WTC11 (cell line): ENCODE measurements at regions not wholly inside any gene's neighbourhood (a gene's known extent, or its start where the extent isn't known, plus 50 kb on each side); places are given as distances from the start of the nearest gene placed in this dataset.
"Not testable (repeated sequence)": the region's sequence is repeated elsewhere in the genome, so short reads cannot be mapped to it uniquely, and the experiment has no call there.

Source experiments
- ATAC-seq: fragments of 200-7000 bp; cut with Tn5 transposase; 2 replicates; pipeline ENCODE4 v1.10.0; 2021; ENCODE audit warnings: mild to moderate bottlenecking, moderate library complexity
- CTCF ChIA-PET: fragments of 300-600 bp; sonication (Branson Sonifier 250); formaldehyde crosslinking; loops from one replicate; lab custom pipeline; 2021; ENCODE audit warnings: antibody characterized with exemption; lab: Charles Lee
- POLR2A ChIA-PET: fragments of 350-600 bp; sonication (Branson Sonifier 250); formaldehyde crosslinking; loops from one replicate; lab custom pipeline; 2021; ENCODE audit warnings: antibody characterized with exemption; lab: Charles Lee
- DNase-seq: peaks from one replicate; pipeline ENCODE4 v3.0.0; 2021; ENCODE audit warnings: low spot score
- H3K27ac Mint-ChIP-seq: 2 replicates; pipeline ENCODE4 v1.8.0; 2021; ENCODE audit warnings: mixed read lengths
- H3K27me3 Mint-ChIP-seq: 2 replicates; pipeline ENCODE4 v1.8.0; 2021; ENCODE audit warnings: low read depth, mild to moderate bottlenecking, moderate library complexity, mixed read lengths
- H3K36me3 Mint-ChIP-seq: 2 replicates; pipeline ENCODE4 v1.8.0; 2021; ENCODE audit warnings: mixed read lengths
- H3K4me1 Mint-ChIP-seq: 2 replicates; pipeline ENCODE4 v1.8.0; 2022; ENCODE audit warnings: mixed read lengths
- H3K4me3 Mint-ChIP-seq: 2 replicates; pipeline ENCODE4 v1.8.0; 2021; ENCODE audit warnings: mild to moderate bottlenecking, moderate library complexity, mixed read lengths
- H3K9me3 Mint-ChIP-seq: 2 replicates; pipeline ENCODE4 v1.8.0; 2021; ENCODE audit warnings: mixed read lengths
- ARID4B ChIP-seq: sonication (generic); formaldehyde crosslinking; IDR thresholded peaks from 2 replicates; pipeline ENCODE4 v1.8.0; 2023; ENCODE audit warnings: missing genetic modification reagents, mild to moderate bottlenecking, borderline replicate concordance
- CBFB ChIP-seq: sonication (generic); formaldehyde crosslinking; IDR thresholded peaks from 2 replicates; pipeline ENCODE4 v1.8.1; 2022; ENCODE audit warnings: mild to moderate bottlenecking, low read depth, missing genetic modification reagents
- ELF4 ChIP-seq: sonication (generic); formaldehyde crosslinking; IDR thresholded peaks from 2 replicates; pipeline ENCODE4 v1.8.1; 2022; ENCODE audit warnings: low read depth, mild to moderate bottlenecking, moderate library complexity, missing genetic modification reagents
- FOXJ3 ChIP-seq: sonication (generic); formaldehyde crosslinking; IDR thresholded peaks from 2 replicates; pipeline ENCODE4 v1.9.0; 2021; ENCODE audit warnings: missing genetic modification reagents, mild to moderate bottlenecking, borderline replicate concordance
- GRHL2 ChIP-seq: fragments of 250-450 bp; sonication (Bioruptor Pico); IDR thresholded peaks from 2 replicates; pipeline ENCODE4 v1.8.0; 2022; ENCODE audit warnings: mild to moderate bottlenecking, moderate library complexity; ENCODE audit not compliant: insufficient replicate concordance, severe bottlenecking
- GTF2I ChIP-seq: fragments of 250-450 bp; sonication (Bioruptor Pico); conservative IDR thresholded peaks from 2 replicates; pipeline ENCODE4 v1.4.0; 2021; ENCODE audit warnings: mild to moderate bottlenecking
- HMGA2 ChIP-seq: fragments of 250-450 bp; sonication (Bioruptor Pico); IDR thresholded peaks from 2 replicates; pipeline ENCODE4 v1.4.0; 2021; ENCODE audit warnings: mild to moderate bottlenecking, moderate library complexity
- JAZF1 ChIP-seq: fragments of 250-450 bp; sonication (Bioruptor Pico); IDR thresholded peaks from 2 replicates; pipeline ENCODE4 v1.9.0; 2021; ENCODE audit warnings: moderate library complexity, mild to moderate bottlenecking, inconsistent platforms
- JUN ChIP-seq: sonication (generic); formaldehyde crosslinking; IDR thresholded peaks from 2 replicates; pipeline ENCODE4 v1.8.0; 2023; ENCODE audit warnings: mild to moderate bottlenecking, missing genetic modification reagents
- MLX ChIP-seq: sonication (generic); formaldehyde crosslinking; IDR thresholded peaks from 2 replicates; pipeline ENCODE4 v1.8.1; 2023; ENCODE audit warnings: mild to moderate bottlenecking, missing genetic modification reagents, moderate library complexity
- NFATC4 ChIP-seq: fragments of 250-450 bp; sonication (Bioruptor Pico); IDR thresholded peaks from 2 replicates; pipeline ENCODE4 v1.9.0; 2021; ENCODE audit warnings: mild to moderate bottlenecking
- NFE2L1 ChIP-seq: sonication (generic); formaldehyde crosslinking; IDR thresholded peaks from 2 replicates; pipeline ENCODE4 v1.8.1; 2023; ENCODE audit warnings: missing genetic modification reagents
- NR1H2 ChIP-seq: sonication (generic); formaldehyde crosslinking; IDR thresholded peaks from 2 replicates; pipeline ENCODE4 v1.9.0; 2021; ENCODE audit warnings: mild to moderate bottlenecking, moderate library complexity, missing genetic modification reagents
- SOX15 ChIP-seq: fragments of 250-450 bp; sonication (Bioruptor Pico); IDR thresholded peaks from 2 replicates; pipeline ENCODE4 v1.9.0; 2021; ENCODE audit warnings: mild to moderate bottlenecking
- SP1 ChIP-seq: sonication (generic); formaldehyde crosslinking; conservative IDR thresholded peaks from 2 replicates; pipeline ENCODE4 v1.8.1; 2022; ENCODE audit warnings: missing genetic modification reagents
- TCF7 ChIP-seq: sonication (generic); formaldehyde crosslinking; IDR thresholded peaks from 2 replicates; pipeline ENCODE4 v1.8.0; 2022; ENCODE audit warnings: mild to moderate bottlenecking, low read depth, missing genetic modification reagents, moderate library complexity
- TEAD4 ChIP-seq: sonication (generic); formaldehyde crosslinking; IDR thresholded peaks from 2 replicates; pipeline ENCODE4 v1.8.0; 2022; ENCODE audit warnings: mild to moderate bottlenecking, missing genetic modification reagents
- ZNF121 ChIP-seq: sonication (generic); formaldehyde crosslinking; IDR thresholded peaks from 2 replicates; pipeline ENCODE4 v1.8.0; 2023; ENCODE audit warnings: missing genetic modification reagents
- ZNF232 ChIP-seq: sonication (generic); formaldehyde crosslinking; IDR thresholded peaks from 2 replicates; pipeline ENCODE4 v1.8.0; 2022; ENCODE audit warnings: mild to moderate bottlenecking, missing genetic modification reagents
- ZNF396 ChIP-seq: fragments of 250-450 bp; sonication (Bioruptor Pico); IDR thresholded peaks from 2 replicates; pipeline ENCODE4 v1.8.0; 2021; ENCODE audit warnings: mild to moderate bottlenecking, moderate library complexity, borderline replicate concordance
- ZNF423 ChIP-seq: fragments of 250-450 bp; sonication (Bioruptor Pico); IDR thresholded peaks from 2 replicates; pipeline ENCODE4 v2.1.2; 2022; ENCODE audit warnings: mild to moderate bottlenecking, moderate library complexity
- ZNF671 ChIP-seq: fragments of 250-450 bp; sonication (Bioruptor Pico); IDR thresholded peaks from 2 replicates; pipeline ENCODE4 v1.8.0; 2021; ENCODE audit warnings: mild to moderate bottlenecking
- TF ChIP-seq, protein P1 (sequence below): sonication (generic); formaldehyde crosslinking; IDR thresholded peaks from 2 replicates; pipeline ENCODE4 v1.8.0; 2022; ENCODE audit warnings: mild to moderate bottlenecking, missing genetic modification reagents
- TF ChIP-seq, protein P2 (sequence below): fragments of 200-600 bp; IDR thresholded peaks from 2 replicates; pipeline ENCODE4 v1.8.0; 2022; ENCODE audit warnings: antibody characterized with exemption
- TF ChIP-seq, protein P3 (sequence below): sonication (generic); formaldehyde crosslinking; IDR thresholded peaks from 2 replicates; pipeline ENCODE4 v1.8.1; 2022; ENCODE audit warnings: low read depth, missing genetic modification reagents, borderline replicate concordance
- TF ChIP-seq, protein P4 (sequence below): sonication (generic); formaldehyde crosslinking; IDR thresholded peaks from 2 replicates; pipeline ENCODE4 v1.8.0; 2022; ENCODE audit warnings: mild to moderate bottlenecking, missing genetic modification reagents

DNA sequence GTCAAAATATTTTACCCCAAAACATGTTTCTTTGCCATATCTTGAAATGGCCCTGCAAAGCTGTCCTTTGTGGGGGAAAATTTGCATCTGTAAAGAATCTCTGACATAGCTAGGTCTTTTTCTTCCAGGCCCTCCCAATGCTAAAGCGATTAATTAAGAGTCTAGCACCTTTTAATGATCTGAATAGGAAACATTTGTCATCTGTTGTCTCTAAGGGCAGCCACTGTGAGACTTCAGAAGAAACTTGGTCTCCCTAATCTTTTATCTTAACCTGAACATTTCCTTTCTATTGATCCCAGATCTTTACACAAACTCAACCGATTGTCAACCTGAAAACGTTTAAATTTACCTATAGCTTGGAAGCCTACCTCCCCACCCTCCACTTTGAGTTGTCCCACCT, 731.6 kb upstream of the AUTS2 start:
- ChIA-PET CTCF (interaction anchor here (1.4 kb wide), 1 partner anchor 19 kb away, joined by 5 read pairs; no protein-coding TSS in a partner anchor), POLR2A (interaction anchor here (0.6 kb wide), 1 partner anchor 280 kb away, joined by 3 read pairs; no protein-coding TSS in a partner anchor)
- Mint-ChIP-seq H3K9me3 (peaks cover 27% of the 10 kb centered on the region), H3K4me1 (peaks cover 30% of the 10 kb centered on the region), H3K27ac (peak overlapping the region; percentile 83)
- not testable (repeated sequence) for H3K4me3 Mint-ChIP-seq, ATAC-seq, H3K27me3 Mint-ChIP-seq, DNase-seq, H3K36me3 Mint-ChIP-seq

- Mint-ChIP-seq H3K36me3 (no peaks in the 10 kb centered on the region), H3K4me1 (peaks cover 30% of the 10 kb centered on the region), H3K9me3 (peaks cover 35% of the 10 kb centered on the region), H3K27me3 (peaks cover 5% of the 10 kb centered on the region), H3K27ac (no peak overlapping the region), H3K4me3 (no peak overlapping the region)
- POLR2A ChIA-PET: no interaction called here
- DNase-seq (no peak), ATAC-seq (no peak)
- TF ChIP-seq ELF4 (no peak), GRHL2 (CRISPR knock-in tag) (no peak), ZNF232 (CRISPR knock-in tag) (no peak), ZNF671 (CRISPR knock-in tag) (no peak), NR1H2 (CRISPR knock-in tag) (no peak), SP1 (CRISPR knock-in tag) (no peak), NFATC4 (no peak), FOXJ3 (CRISPR knock-in tag) (no peak)
- CTCF ChIA-PET: no interaction called here
Measured at GRCh38 chr7:68868978-68869377, 729.3 kb upstream of the AUTS2 start.

DNA sequence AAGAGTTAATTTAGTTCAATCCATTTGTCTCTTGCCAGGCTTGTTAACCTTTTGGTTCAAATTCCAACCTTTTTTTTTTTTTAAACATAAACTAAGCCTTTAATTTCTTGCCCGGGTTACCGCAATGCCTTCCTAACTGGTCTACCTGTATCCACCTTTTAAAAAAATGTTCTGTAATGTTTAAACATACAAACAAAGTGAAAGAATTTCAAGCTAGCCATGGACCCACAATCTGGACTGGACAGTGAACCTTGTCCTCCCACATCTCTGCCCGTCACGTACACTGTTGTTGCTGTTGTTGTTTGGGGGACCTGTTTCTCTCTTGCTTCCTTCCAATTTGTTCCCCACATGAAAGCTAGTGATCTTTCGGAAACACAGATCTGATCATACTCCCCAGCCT, 724.7 kb upstream of the AUTS2 start:
- CTCF ChIA-PET: no interaction called here
- Mint-ChIP-seq H3K9me3 (peaks cover 24% of the 10 kb centered on the region), H3K4me1 (peaks cover 3% of the 10 kb centered on the region), H3K4me3 (no peak overlapping the region), H3K36me3 (no peaks in the 10 kb centered on the region), H3K27ac (no peak overlapping the region; the same call in 1 of the 2 replicates)
- no peak for DNase-seq
- no peak for TF ChIP-seq SOX15
- no peak for TF ChIP-seq ZNF423 (CRISPR knock-in tag)
- TF ChIP-seq, protein P1, sequence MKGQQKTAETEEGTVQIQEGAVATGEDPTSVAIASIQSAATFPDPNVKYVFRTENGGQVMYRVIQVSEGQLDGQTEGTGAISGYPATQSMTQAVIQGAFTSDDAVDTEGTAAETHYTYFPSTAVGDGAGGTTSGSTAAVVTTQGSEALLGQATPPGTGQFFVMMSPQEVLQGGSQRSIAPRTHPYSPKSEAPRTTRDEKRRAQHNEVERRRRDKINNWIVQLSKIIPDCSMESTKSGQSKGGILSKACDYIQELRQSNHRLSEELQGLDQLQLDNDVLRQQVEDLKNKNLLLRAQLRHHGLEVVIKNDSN: no peak
- TF ChIP-seq, protein P2, sequence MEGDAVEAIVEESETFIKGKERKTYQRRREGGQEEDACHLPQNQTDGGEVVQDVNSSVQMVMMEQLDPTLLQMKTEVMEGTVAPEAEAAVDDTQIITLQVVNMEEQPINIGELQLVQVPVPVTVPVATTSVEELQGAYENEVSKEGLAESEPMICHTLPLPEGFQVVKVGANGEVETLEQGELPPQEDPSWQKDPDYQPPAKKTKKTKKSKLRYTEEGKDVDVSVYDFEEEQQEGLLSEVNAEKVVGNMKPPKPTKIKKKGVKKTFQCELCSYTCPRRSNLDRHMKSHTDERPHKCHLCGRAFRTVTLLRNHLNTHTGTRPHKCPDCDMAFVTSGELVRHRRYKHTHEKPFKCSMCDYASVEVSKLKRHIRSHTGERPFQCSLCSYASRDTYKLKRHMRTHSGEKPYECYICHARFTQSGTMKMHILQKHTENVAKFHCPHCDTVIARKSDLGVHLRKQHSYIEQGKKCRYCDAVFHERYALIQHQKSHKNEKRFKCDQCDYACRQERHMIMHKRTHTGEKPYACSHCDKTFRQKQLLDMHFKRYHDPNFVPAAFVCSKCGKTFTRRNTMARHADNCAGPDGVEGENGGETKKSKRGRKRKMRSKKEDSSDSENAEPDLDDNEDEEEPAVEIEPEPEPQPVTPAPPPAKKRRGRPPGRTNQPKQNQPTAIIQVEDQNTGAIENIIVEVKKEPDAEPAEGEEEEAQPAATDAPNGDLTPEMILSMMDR: no peak
- no peak for TF ChIP-seq TEAD4 (CRISPR knock-in tag)
- no peak for TF ChIP-seq TCF7 (CRISPR knock-in tag)
- TF ChIP-seq, protein P3, sequence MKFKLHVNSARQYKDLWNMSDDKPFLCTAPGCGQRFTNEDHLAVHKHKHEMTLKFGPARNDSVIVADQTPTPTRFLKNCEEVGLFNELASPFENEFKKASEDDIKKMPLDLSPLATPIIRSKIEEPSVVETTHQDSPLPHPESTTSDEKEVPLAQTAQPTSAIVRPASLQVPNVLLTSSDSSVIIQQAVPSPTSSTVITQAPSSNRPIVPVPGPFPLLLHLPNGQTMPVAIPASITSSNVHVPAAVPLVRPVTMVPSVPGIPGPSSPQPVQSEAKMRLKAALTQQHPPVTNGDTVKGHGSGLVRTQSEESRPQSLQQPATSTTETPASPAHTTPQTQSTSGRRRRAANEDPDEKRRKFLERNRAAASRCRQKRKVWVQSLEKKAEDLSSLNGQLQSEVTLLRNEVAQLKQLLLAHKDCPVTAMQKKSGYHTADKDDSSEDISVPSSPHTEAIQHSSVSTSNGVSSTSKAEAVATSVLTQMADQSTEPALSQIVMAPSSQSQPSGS (CRISPR knock-in tag): no peak
- TF ChIP-seq, protein P4, sequence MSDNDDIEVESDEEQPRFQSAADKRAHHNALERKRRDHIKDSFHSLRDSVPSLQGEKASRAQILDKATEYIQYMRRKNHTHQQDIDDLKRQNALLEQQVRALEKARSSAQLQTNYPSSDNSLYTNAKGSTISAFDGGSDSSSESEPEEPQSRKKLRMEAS (CRISPR knock-in tag): no peak
- TF ChIP-seq NFE2L1: no peak
- no peak for TF ChIP-seq ARID4B (CRISPR knock-in tag)
- no peak for TF ChIP-seq ZNF121 (CRISPR knock-in tag)
- TF ChIP-seq CBFB (CRISPR knock-in tag): no peak
- no peak for TF ChIP-seq MLX (CRISPR knock-in tag)
- no peak for TF ChIP-seq JAZF1 (CRISPR knock-in tag)
- TF ChIP-seq JUN (CRISPR knock-in tag): no peak
- no peak for TF ChIP-seq ZNF232 (CRISPR knock-in tag)
- TF ChIP-seq ZNF396 (CRISPR knock-in tag): no peak
- TF ChIP-seq FOXJ3 (CRISPR knock-in tag): no peak
- no peak for TF ChIP-seq GTF2I
- TF ChIP-seq HMGA2 (CRISPR knock-in tag): no peak
- TF ChIP-seq, all 79 proteins: peak for 0
- POLR2A ChIA-PET: no interaction called here
- ATAC-seq: no peak
- H3K27me3 Mint-ChIP-seq: peaks cover 5% of the 10 kb centered on the region
